ENCODE measurements at regions not wholly inside any gene's neighbourhood (a gene's known extent, or its start where the extent isn't known, plus 50 kb on each side); places are given as distances from the start of the nearest gene placed in this dataset.

GRCh38 chr13:89310943-89311672 is 1639.9 kb downstream of the SLITRK5 start:
- TF ChIP-seq CTCF (IDR thresholded peaks at IDR 0.05; ENCODE audit: extremely low read depth, missing control alignments): no peak
- no peak for DNase-seq (ENCODE audit: low spot score)

- DNase-seq (ENCODE audit: low spot score): no peak
- no peak for TF ChIP-seq CTCF (IDR thresholded peaks at IDR 0.05; ENCODE audit: extremely low read depth, missing control alignments)
Observed at GRCh38 chr13:89315287-89315686, 1644.1 kb downstream of the SLITRK5 start.

- TF ChIP-seq CTCF (IDR thresholded peaks at IDR 0.05; ENCODE audit: extremely low read depth, missing control alignments): no peak
- no peak for DNase-seq (ENCODE audit: low spot score)
Observed at GRCh38 chr13:89322466-89322865, 1651.3 kb downstream of the SLITRK5 start.

- DNase-seq (ENCODE audit: low spot score): no peak
- TF ChIP-seq CTCF (IDR thresholded peaks at IDR 0.05; ENCODE audit: extremely low read depth, missing control alignments): no peak
Observed at GRCh38 chr13:89324582-89324981, 1653.4 kb downstream of the SLITRK5 start.

GRCh38 chr13:89343165-89343564 is 1672.0 kb downstream of the SLITRK5 start:
- no peak for TF ChIP-seq CTCF (IDR thresholded peaks at IDR 0.05; ENCODE audit: extremely low read depth, missing control alignments)
- DNase-seq (ENCODE audit: low spot score): no peak

GRCh38 chr13:89352384-89352783 is 1681.2 kb downstream of the SLITRK5 start:
- no peak for DNase-seq (ENCODE audit: low spot score)
- no peak for TF ChIP-seq CTCF (IDR thresholded peaks at IDR 0.05; ENCODE audit: extremely low read depth, missing control alignments)

- TF ChIP-seq CTCF (IDR thresholded peaks at IDR 0.05; ENCODE audit: extremely low read depth, missing control alignments): no peak
Observed at GRCh38 chr13:89361909-89362308, 1690.7 kb downstream of the SLITRK5 start.

More at GRCh38 chr13:89361909-89362308, 1690.7 kb downstream of the SLITRK5 start:
- DNase-seq (ENCODE audit: low spot score): no peak
